VCaP (cell line): ENCODE measurements at regions not wholly inside any gene's neighbourhood (a gene's known extent, or its start where the extent isn't known, plus 50 kb on each side); places are given as distances from the start of the nearest gene placed in this dataset.

Experiments used
- H3K27ac ChIP-seq: fragments of 450-650 bp; 2 replicates; pipeline ENCODE4 v1.5.1; 2017
- TF ChIP-seq, protein P1 (sequence below): fragments of 450-650 bp; conservative IDR thresholded peaks from 2 replicates; pipeline ENCODE4 v1.5.1; 2017; ENCODE audit warnings: mild to moderate bottlenecking, moderate library complexity

DNA sequence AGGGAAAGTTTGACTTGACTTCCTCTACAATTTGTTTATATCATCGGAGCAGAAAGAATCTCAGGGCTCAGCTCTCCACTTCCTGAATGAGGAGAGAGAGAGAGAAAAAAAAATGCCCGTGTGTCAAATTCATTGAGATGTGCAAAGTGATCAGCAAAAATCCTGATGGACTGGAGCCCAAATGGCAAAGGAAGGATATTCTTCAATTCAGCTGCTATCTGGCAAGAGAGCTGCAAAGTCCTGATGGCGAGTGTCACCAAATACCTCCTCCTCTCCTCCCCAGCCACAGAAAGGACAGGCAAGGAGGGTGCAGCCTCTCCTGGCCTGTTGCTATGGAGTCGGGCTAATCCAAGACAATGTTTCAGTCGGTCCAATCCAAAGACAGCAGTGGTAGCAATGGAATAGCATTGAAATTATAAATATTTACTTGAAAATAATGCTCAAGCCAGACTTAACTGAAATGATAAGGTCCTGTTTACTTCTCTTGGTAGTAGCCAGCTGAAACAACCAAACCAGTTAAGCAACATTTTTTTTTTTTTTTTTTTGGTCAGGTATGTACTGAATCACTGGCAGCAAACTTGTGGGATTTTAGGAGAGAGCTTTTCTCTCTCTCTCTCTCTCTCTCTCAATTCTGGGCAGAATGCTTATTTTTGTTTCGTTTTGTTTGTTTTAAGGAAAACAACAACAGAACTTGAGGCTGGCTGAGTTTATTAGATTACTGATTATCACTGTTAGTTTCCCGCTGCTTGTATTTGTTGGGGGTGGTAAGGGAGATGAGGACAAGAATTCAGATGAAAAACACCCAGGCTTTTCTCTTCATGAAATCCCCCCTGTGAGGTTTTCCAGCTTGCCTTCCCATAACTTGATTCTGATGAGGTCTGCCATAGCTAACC is 204.2 kb downstream of the BCAS1 start:
- H3K27ac ChIP-seq: peak overlapping the region; percentile 99
- TF ChIP-seq, protein P1, sequence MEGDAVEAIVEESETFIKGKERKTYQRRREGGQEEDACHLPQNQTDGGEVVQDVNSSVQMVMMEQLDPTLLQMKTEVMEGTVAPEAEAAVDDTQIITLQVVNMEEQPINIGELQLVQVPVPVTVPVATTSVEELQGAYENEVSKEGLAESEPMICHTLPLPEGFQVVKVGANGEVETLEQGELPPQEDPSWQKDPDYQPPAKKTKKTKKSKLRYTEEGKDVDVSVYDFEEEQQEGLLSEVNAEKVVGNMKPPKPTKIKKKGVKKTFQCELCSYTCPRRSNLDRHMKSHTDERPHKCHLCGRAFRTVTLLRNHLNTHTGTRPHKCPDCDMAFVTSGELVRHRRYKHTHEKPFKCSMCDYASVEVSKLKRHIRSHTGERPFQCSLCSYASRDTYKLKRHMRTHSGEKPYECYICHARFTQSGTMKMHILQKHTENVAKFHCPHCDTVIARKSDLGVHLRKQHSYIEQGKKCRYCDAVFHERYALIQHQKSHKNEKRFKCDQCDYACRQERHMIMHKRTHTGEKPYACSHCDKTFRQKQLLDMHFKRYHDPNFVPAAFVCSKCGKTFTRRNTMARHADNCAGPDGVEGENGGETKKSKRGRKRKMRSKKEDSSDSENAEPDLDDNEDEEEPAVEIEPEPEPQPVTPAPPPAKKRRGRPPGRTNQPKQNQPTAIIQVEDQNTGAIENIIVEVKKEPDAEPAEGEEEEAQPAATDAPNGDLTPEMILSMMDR: no peak

DNA sequence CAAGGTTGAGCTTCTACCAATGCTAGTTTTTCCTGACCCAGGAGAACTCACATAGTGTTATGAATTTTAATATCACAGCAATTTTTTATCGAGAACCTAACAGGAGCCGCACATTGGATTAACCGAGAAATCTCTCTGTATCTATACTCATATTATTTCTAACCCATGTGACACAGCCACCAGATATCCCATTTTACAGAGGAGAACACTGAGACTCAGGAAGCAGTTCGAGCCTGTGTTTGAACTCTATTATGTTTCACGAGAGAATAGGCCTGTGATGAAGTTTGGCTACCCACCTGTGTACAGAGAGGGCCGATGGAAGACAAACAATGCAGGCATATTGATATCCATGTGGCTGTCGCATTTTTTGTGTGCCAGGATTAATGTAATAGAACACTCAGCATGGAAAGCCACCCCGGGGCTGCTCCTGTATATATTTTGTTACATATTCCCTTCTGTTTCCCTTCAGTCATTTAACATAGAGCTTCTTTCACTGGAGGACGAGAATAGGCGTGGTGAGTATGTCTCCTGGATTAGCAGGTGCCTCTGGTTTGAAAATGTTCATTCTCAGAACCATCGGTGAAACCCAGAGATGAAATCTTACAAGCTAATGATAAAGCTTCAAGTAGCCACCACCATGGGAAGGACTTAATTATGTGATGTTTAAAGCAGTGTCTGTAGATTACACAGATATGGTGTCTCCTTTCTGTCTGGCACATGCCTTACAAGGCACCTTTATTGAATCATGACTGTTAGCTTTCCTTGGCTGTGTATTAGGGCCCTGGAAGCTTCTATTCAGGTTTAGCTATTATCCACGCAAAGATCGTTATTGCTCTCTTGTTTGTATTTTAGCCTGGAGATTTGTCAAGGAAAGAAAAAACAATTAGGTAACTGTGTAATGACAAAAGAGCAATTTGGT is 205.4 kb downstream of the BCAS1 start:
- H3K27ac ChIP-seq: peak overlapping the region; percentile 99

DNA sequence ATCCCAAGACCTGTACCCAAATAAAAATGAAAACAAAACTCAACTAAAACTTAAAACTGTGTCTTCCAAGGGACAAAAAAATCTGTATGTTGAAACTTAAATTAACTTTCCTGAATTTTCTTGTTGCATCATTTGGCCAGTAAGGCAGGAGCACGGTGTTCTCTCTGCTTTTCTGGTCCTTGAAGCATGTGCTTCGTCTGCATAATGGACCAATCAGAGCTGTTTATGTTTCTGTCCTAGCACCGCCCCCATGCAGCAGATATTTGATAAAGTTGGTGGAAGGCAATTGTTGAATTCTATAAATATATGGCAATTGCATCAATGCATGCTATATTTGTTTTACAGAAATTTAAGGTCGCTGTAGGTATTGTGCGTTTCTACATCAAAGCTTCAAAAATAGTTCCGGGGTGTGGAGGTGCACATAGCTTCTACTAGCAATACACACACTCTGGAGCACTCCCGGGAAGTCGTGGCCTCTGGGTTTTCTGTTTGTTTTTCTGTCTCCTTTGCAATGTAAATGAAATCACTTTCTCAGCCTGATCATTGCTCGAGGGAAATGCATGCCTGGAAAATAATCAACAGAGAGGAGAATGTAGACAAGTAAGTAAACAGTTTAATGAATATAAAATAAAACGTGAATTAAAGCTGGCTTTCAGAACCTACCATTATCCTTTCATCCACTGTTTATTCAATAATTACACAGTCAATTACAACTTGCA is 206.3 kb downstream of the BCAS1 start:
- H3K27ac ChIP-seq: peak overlapping the region; percentile 99

DNA sequence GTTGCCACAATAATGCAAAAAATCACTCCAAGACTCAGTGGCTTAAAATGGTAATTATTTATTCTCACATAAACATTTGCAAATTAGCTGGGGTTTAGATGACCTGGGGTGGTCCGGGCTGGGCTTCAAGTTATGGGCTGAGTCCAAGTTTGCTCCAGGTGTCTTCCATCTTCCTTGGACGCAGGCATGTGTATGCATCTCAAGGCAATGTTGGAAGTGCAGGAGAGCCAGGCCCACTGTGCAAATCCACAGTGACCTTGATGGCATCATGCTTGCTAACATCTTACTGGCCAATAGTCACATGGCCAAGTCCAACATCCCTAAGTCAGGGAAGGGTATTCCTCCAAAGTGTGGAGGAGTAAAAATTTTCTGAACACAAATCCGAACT is 206.9 kb downstream of the BCAS1 start:
- peak overlapping the region; percentile 99 for H3K27ac ChIP-seq

DNA sequence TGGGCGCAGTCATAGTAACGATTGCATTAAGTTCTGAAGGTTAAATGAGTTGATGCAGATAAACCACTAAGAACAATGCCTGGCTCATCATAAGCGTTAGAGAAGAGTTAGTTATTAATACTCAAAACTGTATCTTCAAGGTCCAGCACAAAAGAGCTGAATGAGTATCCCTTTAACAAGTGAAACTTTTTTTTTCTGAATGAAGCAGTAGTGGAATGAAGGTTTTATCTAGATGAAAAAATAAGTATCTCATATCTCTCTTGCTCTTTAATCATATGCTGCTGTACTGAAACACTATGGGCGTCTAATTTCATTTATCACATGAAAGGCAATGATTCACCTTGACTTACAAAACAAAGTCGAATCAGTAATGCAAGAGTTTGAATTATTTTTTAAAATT is 207.4 kb downstream of the BCAS1 start:
- peak overlapping the region; percentile 99 for H3K27ac ChIP-seq

DNA sequence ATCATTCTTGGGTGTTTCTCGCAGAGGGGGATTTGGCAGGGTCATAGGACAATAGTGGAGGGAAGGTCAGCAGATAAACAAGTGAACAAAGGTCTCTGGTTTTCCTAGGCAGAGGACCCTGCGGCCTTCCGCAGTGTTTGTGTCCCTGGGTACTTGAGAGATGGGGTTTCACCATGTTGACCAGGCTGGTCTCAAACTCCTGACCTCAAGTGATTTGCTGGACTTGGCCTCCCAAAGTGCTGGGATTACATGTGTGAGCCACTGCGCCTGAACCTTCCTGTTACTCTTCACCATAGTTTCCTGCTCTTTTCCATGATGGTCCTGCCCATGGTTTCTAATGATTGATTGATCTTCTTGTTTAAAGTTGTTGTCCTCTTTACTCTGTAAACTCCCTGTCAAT is 207.9 kb downstream of the BCAS1 start:
- H3K27ac ChIP-seq: peak overlapping the region; percentile 99; the same call in 1 of the 2 replicates

DNA sequence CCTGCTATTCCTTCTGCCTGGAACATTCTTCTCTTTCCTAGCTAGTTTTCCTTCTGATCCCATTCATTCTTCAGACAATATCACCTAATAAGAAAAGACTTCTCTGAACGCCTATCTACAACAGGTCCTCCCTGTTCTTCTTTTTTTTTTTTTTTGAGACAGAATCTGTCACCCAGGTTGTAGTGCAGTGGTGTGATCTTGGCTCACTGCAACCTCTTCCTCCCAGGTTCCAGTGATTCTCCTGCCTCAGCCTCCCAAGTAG is 208.3 kb downstream of the BCAS1 start:
- peak overlapping the region; percentile 99; the same call in 1 of the 2 replicates for H3K27ac ChIP-seq

DNA sequence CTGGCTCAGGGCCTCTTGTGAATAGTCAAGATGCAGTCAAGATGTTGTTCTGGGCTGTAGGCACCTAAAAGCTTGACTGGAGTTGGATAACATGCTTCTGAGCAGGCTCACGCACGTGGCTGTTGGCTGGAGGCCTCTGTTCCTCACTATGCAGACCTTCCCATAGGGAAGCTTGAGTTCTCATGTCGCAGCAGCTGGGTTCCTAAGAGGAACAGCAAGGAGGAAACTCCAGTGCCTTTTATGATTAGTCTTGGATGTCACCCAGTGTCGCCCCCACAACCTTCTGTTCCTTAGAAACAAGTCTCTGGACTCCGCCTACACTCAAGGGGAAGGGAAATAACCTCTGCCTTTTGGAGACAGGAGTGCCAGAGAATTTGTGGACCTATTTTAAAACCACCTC is 210.7 kb downstream of the BCAS1 start:
- H3K27ac ChIP-seq: peak overlapping the region; percentile 74
- TF ChIP-seq, protein P1: no peak

DNA sequence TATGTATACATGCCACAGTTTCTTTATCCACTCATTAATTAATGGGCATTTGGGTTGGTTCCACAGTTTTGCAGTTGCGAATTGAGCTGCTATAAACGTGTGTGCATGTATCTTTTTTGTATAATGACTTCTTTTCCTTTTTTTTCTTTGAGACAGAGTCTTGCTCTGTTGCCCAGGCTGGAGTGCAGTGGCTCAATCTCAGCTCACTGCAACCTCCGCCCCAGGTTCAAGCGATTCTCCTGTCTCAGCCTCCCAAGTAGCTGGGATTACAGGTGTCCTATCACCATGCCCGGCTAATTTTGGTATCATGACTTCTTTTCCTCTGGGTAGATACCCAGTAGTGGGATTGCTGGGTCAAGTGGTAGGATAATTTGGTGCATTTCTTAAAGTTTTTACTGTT is 211.4 kb downstream of the BCAS1 start:
- H3K27ac ChIP-seq: peak overlapping the region; percentile 74

DNA sequence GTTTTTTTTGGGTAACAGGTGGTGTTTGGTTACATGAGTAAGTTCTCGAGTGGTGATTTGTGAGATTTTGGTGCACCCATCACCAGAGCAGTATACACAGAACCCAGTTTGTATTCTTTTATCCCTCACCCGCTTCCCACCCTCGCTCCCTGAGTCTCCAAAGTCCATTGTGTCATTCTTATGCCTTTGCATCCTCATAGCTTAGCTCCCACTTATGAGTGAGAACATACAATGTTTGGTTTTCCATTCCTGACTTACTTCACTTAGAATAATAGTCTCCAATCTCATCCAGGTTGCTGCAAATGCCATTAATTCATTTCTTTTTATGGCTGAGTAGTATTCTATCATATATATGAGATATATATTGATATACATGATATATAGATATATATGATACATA is 211.9 kb downstream of the BCAS1 start:
- H3K27ac ChIP-seq: peak overlapping the region; percentile 74

DNA sequence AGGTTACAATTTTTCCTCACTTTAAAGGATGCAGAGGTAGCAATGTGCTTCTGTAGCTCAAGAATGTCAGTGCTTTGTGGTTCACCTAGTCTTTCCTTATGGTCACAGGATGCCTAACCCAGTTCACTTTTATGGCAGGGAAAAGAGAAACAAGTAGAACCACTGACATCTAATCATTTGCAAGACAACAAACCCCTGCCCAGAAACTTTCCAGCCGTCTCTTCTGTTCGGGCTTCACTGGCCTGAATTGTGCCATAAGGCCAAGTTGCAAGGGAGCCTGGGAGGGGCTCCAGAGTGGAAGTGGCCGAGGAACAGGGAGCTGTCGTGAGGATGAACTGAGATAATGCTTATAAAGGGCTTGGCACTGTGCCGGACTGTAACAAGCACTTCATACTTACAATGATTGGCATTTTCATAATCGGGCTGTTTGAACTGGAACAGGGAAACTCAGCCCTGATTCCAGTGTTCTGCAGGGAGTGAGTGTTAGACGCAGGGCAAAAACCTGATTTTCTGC is 212.6 kb downstream of the BCAS1 start:
- TF ChIP-seq, protein P1: no peak
- H3K27ac ChIP-seq: peak overlapping the region; percentile 74
